Stimulated activated CD8-positive, alpha-beta memory T cell treated with anti-CD3 and anti-CD28 coated beads, Interleukin-2, amount 100 ng/mL, for 1 hour (primary cell): ENCODE measurements at regions not wholly inside any gene's neighbourhood (a gene's known extent, or its start where the extent isn't known, plus 50 kb on each side); places are given as distances from the start of the nearest gene placed in this dataset.

Experiments used
- DNase-seq, 2 donors: peaks; one replicate each; pipeline ENCODE4 v3.0.0-alpha.2; 2020; ENCODE audit warnings: low read depth in 2 of 2

DNA sequence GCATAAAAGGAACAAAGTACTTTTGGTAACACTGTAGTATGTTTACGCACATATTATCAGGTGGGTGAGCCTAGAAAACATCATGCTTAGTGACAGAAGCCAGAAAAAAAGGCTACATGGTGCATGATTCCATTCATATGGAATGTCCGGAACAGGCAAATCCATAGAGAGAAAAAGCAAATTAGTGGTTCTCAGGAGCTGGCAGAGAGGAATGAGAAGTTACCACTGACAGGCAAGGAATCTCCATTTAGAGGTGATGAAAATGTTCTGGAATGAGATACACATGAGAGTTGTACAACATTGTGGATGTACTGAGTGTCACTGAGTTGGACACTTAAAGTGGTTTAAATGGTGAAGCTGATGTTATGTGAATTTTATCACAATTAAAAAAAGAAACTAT is 976.9 kb downstream of the NLGN4Y start:
- DNase-seq: no peak

DNA sequence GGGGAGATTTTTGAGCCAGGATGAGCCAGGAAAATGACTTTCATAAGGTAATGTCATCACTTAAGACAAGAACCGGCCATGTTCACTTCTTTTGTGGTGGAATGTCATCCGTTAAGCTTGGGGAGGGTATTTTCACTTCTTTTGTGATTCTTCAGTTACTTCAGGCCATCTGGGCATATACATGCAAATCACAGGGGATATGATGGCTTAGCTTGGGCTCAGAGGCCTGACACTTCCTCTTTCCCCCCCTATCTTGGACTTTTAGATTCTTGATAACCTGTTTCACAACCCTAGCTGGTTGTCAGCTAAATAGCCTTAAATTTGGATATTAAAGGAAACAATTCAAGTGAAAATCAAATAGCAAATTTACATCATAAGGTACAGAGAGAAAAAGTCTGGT is 986.0 kb downstream of the NLGN4Y start:
- DNase-seq: no peak

DNA sequence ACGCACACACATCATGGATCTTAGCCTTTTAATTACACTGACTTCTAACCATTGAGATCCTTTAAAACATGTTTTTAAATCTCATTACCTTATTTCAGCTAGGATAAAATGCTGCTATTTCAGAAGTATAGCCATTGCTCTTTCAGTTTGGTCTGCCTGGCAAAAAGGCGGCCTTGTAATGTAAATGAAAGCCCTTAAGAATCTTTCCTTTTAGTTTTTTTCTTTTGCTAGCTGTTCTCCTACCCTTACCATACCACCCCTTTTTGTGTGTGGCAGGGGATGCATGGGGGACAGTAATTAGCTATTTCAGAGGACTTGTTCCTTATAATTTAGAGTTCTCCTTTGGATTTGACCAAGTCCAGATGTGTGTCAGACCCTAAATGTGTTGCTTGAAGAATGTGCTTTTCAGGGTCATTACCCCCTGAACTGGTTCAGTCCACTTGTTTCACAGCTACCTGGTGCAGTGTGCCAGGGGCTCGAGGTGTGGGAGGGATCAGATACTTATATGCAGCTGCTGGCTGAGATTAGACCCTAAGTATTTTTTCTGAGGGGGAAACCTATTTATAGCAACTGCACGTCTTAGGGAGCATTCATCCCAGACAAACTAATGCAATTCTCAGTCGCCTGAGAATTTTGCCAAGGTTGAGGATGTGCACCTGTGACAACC is 986.8 kb downstream of the NLGN4Y start:
- no peak for DNase-seq

DNA sequence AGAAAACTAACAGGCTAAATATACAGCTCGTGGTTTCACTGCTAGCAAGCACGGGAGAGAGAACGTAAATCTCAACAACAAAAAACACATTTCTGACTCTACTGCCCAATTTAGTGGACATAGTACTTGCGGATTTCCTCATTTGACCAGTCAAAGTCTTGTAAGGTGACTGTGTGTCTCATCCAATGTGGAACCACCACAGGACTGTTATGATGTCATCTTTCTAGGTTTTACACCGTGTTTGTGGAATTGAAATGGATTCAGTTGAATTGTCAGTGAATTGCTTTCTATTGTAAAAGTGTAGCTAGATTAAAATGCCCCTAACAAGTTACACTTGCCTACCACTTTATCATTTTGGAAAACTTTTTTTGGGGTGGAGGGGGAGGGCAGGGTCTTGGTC is 1010.8 kb downstream of the NLGN4Y start:
- no peak for DNase-seq

DNA sequence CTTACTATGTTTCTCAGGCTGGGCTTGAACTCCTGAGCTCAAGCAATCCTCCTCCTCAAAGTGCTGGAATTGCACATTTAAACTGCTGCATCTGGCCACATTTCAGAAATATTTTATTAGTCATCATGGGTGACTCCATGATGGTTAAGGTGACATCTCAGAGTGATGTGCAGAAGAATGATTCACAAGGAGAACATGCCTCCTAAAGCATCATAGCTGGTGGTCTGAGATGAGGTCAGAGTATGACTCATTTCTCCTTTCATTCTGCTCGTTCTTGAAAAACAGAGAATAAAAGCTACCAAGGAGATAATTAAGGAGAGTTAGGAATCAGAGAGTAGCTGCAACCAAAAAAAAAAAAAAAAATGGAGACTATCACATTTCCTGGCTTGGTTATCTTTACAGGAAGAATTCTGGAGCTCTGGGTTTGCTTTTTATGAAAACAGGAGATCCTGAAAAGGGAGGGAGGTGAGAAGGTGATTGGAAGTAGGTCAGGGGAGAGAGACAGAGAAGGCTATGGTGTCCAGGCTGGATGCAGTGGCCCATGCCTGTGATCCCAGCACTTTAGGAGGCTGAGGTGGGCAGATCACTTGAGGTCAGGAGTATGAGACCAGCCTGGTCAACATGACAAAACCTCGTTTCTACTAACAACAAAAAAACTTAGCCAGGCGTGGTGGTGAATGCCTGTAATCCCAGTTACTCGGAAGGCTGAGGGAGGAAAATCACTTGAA is 1011.6 kb downstream of the NLGN4Y start:
- DNase-seq: no peak

DNA sequence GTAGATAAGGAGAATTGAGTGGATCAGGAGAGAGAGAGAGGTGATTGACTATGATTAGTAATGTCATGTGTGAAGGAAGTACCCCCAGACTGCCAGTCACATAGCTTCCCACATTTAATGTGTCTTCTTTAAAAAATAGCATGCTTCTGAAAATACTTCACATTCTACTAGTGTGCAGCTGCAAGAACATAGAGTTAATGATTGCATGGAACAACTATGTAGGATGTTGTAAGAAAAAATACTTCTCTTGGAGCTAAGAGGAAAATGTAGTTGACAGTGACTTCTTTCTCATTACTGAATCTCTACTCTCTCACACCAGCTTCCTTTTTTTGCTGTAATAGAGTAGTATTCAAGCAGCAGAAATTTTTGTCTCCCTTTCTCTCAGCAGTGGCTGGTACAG is 1016.2 kb downstream of the NLGN4Y start:
- no peak for DNase-seq

DNA sequence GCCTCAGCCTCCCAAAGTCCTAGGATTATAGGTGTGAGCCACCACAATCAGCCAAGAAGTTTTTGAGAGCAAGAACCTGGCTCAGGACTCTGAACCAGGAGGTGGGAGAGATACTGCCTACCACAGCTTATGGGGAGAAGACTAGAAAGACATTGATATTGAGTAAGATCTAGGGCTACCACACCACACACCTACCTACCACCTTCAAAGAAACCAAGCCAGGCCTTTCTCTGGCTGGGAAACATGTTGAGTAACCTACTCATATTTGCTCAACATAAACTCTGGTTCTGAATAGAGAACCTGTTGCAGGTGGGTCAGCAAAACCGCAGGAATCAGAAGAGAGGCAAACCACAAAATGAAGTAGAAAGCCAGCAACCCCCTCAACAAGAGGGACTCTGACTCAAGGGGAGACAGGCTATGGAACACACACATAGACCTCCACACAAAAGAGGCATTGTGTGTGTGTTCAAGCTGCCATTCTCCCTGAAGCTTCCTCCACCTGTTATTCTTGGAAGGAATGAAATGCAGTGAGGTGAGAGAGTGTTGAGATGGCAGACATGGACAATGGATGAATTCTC is 1021.9 kb downstream of the NLGN4Y start:
- DNase-seq: no peak

DNA sequence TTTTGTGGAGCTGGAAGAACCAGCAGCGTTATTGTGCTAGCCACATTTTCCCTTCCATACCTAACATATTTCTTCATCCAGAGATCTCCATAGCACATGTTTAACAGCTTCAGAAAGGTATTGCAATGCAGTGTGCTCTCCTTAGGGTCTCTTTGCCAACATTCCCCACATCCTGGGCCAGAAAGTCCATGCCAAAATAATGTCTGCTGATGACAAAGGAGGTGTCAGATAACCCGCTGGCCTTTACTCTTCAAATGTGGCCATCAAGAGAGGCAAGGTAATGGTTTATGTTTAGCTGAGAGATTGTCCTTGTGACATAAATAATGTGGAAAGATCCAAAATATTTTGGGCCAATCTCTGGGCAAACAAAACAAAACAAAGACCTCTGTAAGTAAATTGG is 1027.7 kb downstream of the NLGN4Y start:
- no peak for DNase-seq

DNA sequence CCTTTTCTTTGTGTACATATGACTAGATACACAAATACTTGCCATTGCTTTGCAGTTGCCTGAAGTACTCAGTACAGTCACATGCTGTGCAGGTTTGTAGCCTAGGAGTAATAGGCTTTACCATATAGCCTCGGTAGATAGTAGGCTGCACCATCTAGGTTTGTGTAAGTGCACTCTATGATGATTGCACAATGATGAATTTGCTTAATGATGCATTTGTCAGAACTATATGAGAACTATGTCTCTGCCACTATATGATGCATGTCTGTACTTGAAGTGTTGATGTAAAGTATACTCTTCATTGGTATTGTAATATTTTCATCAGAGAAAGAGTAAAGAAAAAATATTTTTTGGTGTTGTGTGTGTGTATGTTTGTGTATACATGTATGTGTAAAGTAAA is 1030.7 kb downstream of the NLGN4Y start:
- no peak for DNase-seq

DNA sequence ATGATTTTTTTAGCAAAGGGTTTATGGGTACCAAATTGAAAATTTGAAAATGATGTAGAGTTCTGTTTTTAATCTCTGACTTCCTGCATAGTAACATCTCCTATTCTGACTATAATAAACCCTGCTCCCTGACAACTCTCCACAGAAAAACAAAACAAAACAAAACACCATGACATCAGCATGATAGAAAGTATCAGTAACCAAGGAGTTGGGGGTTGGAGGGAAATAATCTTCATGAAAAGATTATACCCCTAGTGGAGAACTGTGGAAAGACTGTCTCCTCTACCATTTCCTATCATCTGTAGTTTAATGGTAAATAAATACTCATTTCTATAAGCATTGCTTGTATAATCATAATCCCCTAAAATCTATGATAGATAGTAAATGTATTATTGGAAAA is 1034.8 kb downstream of the NLGN4Y start:
- no peak for DNase-seq

DNA sequence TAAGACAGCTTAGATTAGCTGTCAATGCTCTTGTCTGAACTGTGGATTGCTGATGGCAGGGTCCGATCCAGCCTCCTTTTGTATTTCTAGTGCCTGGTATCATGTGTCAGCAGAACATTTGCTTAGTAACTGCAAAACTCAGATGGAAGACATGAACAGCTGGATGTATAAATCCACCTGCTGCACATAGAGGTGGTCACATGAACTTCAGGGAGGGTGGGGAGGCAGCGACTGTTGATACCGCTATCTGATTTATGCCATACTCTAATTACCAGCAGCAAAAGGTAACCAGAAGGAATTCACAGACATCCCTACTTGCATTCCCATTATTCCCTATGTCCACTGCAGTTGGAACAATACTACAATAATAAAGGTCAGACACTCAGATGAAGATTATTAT is 1036.5 kb downstream of the NLGN4Y start:
- DNase-seq: no peak

DNA sequence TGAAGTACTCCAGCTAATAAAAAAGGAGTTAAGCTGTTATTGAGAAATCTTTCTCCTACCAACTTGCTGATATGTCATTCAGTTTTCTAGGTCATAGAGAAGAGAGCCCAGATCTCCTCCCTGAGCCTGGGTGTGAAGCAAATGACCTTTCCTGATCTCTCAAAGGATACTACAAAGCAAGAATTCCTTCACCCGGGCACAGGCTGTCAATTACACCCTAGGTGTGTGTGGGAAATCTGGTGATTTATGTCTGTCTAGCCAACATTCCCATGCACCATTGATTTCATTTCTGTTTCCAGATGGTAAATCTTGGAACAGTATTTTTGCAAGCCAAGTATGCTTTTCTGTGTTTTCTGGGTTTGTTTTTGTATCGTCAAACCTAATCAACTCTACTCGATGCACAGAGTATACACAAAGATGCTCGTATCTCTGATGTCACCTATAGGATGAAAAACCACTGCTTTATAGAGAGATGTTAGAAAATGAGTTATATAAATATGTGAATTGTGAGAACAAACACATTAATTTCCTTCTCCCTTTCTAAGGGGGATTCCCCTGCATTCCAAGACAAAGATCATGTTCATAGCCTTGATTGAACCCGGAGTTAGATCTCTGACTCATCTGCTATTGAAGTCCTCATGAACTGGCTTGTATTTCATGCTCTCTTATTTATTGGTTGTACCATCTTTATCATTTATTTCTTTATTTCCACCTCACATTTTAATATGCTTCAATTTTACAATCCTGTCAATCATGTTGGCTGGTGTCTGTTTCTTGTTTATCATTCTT is 1037.4 kb downstream of the NLGN4Y start:
- DNase-seq: no peak

DNA sequence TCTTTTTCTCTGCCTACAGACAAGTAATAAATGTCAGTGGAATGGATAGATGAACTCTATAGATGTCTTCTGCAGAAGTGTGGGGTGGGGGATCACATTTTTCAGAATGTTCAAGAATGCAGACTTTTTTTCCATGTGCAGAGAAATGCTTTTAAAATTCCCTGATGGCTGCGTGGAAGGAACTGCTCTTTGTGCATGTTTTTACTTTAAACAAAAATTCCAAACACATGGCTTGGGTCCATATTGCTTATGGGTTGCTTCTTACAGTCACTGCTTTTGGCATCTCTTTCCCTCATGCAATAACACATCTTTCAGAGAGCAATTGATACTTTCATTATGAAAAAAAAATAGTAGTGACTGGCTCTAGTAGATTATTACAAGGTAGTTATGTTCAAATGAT is 1053.6 kb downstream of the NLGN4Y start:
- no peak for DNase-seq

DNA sequence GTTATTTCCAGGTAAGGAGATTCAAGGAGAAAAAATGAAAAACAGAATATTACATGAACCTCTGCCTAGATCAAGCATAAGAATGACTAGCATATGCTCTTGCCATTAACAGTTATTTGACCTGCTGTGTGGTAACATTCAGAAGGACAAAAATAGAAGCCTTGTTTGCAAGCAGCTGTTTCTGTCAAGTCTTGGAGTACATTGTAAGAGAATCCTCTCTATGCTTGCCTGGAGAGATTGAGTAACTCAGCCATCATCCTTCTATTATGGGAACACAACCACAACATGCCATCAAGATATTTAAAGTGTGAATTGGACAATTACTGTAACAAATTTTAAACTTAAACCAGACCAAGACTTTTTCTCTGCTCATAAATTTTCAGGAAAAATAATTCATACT is 1054.4 kb downstream of the NLGN4Y start:
- DNase-seq: no peak

DNA sequence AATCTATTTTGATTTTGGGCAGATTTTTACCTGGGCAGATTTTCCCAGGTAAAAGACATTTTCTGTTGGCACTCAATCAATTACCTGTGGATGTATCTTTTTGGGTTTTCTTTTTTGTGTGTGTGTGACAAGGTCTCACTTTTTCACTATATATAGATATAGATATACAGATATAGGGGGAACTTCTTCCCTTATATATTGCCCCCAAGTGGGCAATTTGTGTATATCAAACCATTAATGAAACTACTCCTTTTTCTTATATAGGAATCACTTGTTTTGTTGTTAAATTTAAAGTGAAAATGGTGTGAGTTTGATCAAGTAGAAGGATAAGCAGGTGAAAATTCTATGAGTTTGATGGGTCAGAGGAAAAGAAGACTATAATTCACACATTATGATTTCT is 1054.9 kb downstream of the NLGN4Y start:
- no peak for DNase-seq

DNA sequence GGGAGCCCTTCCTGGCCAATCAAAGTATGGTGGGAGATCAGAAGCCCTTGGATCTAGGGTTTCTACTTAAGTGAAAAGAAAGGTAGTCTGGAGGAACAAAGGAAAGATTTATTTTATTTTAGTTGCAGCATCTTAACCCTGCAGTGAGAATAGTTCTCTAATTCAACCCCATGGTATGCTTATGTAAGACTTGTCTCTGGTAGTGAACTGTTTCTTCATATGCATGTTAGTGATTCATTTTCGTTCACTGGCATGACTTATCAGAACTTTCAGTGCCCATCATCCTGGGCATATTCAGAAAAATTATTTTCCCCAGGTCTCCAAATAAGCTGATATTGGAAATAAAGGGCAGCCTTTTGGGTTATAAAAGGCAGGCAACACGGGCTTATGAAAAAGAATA is 1058.8 kb downstream of the NLGN4Y start:
- DNase-seq: no peak

DNA sequence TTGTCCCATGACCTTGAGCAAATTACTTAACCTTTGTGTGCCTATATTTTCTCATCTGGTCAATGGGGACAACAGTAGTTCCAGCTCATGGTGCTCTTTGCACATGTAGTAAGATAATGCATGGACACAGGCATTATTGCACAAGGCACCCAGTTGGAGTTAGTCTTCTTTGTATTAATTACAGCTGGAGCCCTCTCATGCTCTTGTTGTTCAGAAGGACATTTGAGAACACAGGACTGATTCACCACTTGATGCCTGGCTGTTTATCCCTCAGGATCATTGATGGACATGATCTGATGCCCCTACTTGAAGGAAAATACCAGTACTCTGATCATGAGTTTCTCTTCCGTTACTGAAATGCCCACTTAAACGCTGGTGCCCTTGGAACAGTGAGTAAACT is 1068.6 kb downstream of the NLGN4Y start:
- DNase-seq: no peak

DNA sequence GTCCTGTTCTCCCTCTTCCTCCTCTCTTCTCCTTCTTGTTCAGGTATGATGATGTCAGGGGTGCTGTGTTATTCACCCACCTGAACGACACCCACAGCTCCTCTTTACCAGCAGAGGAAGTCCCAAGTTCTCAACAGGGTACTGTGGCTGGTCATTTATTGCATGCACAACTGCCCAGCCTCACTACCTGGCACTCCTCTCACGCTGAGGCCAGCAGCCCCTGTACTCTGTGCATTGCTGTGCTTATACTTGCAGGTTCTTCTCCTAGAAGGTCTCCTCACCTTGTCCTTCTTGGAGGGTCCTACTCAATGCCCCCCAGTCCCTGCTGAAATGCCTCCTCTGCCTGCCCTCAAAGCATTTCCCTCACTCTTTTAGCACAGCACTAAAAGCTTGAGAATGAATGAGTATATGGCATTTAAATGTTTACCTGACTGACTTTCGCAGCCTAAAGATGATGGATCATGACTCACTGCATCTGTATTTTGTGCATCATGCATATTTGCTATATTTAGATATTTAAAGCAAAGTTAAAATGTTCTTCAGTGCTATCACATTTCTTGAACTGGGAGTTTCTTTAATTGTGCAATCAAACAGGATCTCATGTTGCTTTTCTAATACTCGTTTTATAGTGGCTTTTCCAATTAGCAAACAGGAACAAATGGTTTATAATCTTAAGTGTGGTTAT is 1069.3 kb downstream of the NLGN4Y start:
- DNase-seq: no peak

DNA sequence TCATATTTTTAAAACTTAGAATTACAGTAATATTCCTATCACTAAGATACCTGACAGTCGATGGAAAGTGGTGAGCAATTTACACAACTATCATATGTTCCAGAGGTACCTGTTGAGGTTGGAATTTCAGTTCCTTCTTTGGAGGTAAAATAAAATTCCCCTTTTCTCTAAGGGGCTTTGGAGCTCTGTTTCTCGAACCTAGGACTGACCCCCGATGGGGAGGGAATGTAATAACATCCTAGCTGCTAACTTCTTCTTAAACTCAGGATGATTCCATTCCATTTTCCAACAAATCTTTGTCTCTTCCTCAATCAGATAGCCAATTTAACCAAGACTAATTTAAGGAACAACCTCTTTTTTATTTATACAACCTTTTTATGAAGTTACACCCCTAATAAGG is 1069.8 kb downstream of the NLGN4Y start:
- no peak for DNase-seq

DNA sequence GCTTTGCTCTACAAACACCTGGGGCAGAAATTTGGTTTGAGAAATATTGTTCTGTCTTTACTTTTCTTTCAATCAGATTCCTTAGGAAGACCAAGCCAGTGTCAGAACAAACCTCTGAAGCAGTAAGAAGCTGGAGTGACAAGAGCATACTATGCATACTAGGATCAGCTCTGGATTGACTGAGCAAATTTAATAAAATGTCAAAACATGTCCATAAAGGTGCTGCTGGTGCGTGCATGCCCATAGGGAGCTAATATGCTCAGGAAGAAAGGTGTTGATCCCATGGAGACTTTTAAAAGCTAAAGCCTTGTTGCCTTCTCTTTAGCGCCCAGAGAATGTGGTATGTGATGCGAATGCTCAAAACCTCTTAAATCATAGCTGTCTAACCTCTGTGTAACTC is 1076.2 kb downstream of the NLGN4Y start:
- DNase-seq: no peak

DNA sequence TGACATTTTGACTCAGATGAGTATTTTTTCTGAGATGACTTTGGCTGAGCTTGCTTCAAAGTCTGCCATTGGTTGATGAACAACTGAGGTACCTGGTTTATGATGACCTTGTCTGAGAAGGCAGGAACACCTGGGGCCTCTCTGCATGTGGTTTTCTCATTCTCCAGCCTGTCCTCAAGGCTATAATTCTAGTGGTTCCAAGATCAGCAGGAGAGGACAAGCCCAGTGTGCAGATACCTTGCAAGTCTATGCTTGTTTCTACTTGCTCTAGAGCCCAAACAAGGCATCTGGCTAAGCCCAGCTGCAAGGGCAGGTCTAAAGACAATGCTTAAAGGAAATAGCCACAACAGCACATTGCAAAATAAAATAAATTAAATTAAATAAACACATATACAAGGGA is 1100.0 kb downstream of the NLGN4Y start:
- no peak for DNase-seq

DNA sequence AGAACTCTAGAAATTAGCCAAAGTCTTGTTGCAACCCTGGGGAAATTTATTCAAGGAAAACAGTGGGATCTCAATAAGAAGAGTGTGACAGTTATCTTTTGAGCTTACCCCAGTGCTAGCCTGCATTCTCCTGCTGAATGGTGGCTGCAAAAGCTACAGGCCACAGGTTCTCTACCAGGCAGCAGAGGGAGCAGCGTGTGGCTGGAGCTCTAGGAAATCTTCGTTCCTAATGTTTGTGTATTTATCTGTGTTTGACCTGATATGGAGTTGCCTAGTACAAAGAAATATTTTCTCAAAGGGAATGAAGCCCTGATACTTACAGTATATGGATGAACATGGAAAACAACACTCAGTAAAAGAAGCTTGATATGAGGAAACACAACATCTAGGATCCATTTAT is 1100.6 kb downstream of the NLGN4Y start:
- DNase-seq: no peak
